Activated CD4-positive, alpha-beta T cell treated with anti-CD3 and anti-CD28 coated beads, Interleukin-2, amount 10 ng/mL, durations not matched to agents 7 days and 5 days (primary cell): ENCODE measurements at regions not wholly inside any gene's neighbourhood (a gene's known extent, or its start where the extent isn't known, plus 50 kb on each side); places are given as distances from the start of the nearest gene placed in this dataset.

Source experiments
- CTCF ChIA-PET: fragments of 350-600 bp; sonication (Branson Sonifier 250); formaldehyde crosslinking; loops from one replicate; lab custom pipeline; 2021; ENCODE audit warnings: antibody characterized with exemption; lab: Charles Lee
- POLR2A ChIA-PET: fragments of 350-600 bp; sonication (Branson Sonifier 250); formaldehyde crosslinking; loops from one replicate; lab custom pipeline; 2021; ENCODE audit warnings: antibody characterized with exemption; lab: Charles Lee
- DNase-seq: peaks from one replicate; pipeline ENCODE4 v3.0.0-alpha.2; 2020
- H3K27ac Mint-ChIP-seq: one replicate; pipeline ENCODE4 v1.8.0; 2021; ENCODE audit warnings: mild to moderate bottlenecking, moderate library complexity, mixed read lengths
- H3K27me3 Mint-ChIP-seq: one replicate; pipeline ENCODE4 v1.8.0; 2021; ENCODE audit warnings: mixed read lengths
- H3K36me3 Mint-ChIP-seq: one replicate; pipeline ENCODE4 v1.8.0; 2021; ENCODE audit warnings: low read depth, mixed read lengths
- H3K4me1 Mint-ChIP-seq: one replicate; pipeline ENCODE4 v1.8.0; 2021; ENCODE audit warnings: mixed read lengths
- H3K4me3 Mint-ChIP-seq: one replicate; pipeline ENCODE4 v1.8.0; 2021; ENCODE audit warnings: mild to moderate bottlenecking, moderate library complexity, mixed read lengths
- H3K9me3 Mint-ChIP-seq: one replicate; pipeline ENCODE4 v1.8.0; 2021; ENCODE audit warnings: mixed read lengths

DNA sequence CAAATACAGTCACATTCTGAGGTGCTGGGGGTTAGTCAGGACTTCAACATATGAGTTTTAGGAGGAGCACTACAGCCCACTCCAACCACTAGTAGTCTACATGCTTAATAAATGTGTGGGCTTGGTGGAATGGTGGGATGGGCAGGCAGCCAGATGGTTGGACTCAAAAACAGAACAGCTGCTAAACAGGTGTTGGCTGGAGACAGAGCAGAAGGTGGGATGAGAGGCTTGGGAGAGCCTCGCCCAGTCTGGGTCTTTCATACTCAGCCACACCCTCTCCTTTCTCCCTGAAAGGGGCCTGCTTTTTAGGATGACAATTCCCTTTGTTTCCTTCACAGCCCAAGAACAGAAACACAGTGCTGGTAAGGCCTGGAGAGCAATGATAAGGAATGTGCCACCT, 143.9 kb upstream of the KLHL29 start:
- ChIA-PET CTCF (no interaction called here), POLR2A (no interaction called here)
- Mint-ChIP-seq H3K27me3 (no peaks in the 10 kb centered on the region), H3K9me3 (no peaks in the 10 kb centered on the region), H3K36me3 (no peaks in the 10 kb centered on the region), H3K4me1 (no peaks in the 10 kb centered on the region), H3K4me3 (no peak overlapping the region), H3K27ac (no peak overlapping the region)
- DNase-seq, result no peak

DNA sequence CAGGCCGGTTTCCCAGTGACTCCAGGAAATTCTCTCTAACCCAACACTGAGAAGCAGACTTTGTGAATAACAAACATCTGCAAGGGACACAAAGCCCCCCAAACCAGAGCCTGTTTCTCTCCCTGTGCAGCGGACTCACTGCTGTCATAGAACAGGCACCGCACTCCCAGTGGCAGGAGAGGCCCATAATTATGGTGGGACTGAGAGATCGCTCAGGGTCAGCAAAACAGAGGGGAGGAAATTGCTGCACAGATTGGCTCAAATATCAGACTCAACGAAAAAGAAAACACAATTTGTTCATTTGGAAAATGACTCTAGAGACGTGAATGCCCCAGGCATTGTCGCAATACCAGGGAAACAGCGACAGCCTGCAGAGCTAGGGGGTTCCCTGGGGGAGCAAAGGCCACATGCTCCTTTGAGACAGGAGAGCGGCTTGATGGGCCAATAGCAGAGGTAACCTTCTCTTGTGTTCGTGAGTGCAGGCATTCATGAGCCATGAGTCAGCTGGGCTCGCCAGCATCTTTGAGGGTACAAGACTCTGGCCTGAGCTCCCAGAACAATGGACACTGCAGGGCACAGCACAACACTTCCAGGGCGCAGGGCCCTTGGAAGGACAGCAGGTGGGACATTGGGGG, 143.3 kb upstream of the KLHL29 start:
- DNase-seq, result no peak
- H3K27me3 Mint-ChIP-seq, result peaks cover under 1% of the 10 kb centered on the region
- ChIA-PET CTCF (no interaction called here), POLR2A (no interaction called here)
- no peak overlapping the region for H3K27ac Mint-ChIP-seq
- H3K9me3 Mint-ChIP-seq, result no peaks in the 10 kb centered on the region
- H3K4me3 Mint-ChIP-seq, result no peak overlapping the region
- H3K4me1 Mint-ChIP-seq, result no peaks in the 10 kb centered on the region
- no peaks in the 10 kb centered on the region for H3K36me3 Mint-ChIP-seq

DNA sequence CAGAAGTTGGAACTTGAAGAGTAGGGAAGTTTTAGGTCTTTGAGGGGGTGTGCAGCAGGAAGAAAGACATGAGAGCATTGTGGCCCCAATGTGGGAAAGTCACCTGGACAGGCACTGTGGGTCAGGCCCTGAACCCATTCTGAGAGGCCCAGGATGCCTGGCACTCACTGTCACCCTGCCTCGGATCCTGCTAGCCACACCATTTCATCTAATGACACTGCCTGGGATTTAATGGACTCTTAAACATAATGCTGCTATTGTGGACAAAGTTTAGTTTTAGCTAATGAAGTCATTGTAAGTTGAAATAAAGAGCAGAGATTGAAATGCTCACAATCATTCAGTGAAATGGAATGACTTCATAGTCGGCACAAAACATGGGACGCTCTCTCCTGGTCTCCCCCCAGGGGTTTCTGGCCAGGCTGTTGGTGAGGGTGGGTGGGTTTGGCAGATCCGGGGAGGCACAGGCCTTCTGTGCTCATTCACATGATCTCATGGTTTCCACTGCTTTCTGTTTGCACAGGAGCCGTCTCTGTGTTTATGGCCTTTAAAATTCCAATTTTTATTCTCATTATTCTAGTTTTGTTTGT, 141.8 kb upstream of the KLHL29 start:
- CTCF ChIA-PET, result no interaction called here
- Mint-ChIP-seq H3K4me1 (no peaks in the 10 kb centered on the region), H3K27ac (no peak overlapping the region), H3K36me3 (no peaks in the 10 kb centered on the region), H3K27me3 (peaks cover 4% of the 10 kb centered on the region), H3K9me3 (no peaks in the 10 kb centered on the region), H3K4me3 (no peak overlapping the region)
- DNase-seq, result no peak
- POLR2A ChIA-PET, result no interaction called here

DNA sequence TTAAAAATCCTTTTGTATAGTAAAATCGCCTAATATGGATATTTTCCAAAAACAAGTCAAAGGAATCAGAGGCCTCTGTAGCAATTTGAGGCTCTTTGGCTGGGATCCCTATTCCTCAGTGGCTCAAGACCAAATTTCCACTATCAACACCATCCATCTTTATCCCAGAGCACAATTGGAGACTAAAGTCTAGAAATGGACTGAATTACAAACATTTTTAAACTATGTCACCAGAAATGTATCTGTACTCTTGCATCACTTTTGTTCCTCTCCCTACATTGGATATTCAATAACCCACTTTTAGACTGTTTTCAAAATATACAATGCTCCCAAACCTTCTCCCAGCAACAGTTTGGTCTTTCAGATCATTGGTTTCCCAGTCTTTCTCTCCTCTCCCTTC, 140.4 kb upstream of the KLHL29 start:
- Mint-ChIP-seq H3K36me3 (no peaks in the 10 kb centered on the region), H3K27me3 (peaks cover 4% of the 10 kb centered on the region), H3K27ac (no peak overlapping the region), H3K4me1 (no peaks in the 10 kb centered on the region), H3K4me3 (no peak overlapping the region), H3K9me3 (no peaks in the 10 kb centered on the region)
- ChIA-PET CTCF (no interaction called here), POLR2A (no interaction called here)
- DNase-seq, result no peak

DNA sequence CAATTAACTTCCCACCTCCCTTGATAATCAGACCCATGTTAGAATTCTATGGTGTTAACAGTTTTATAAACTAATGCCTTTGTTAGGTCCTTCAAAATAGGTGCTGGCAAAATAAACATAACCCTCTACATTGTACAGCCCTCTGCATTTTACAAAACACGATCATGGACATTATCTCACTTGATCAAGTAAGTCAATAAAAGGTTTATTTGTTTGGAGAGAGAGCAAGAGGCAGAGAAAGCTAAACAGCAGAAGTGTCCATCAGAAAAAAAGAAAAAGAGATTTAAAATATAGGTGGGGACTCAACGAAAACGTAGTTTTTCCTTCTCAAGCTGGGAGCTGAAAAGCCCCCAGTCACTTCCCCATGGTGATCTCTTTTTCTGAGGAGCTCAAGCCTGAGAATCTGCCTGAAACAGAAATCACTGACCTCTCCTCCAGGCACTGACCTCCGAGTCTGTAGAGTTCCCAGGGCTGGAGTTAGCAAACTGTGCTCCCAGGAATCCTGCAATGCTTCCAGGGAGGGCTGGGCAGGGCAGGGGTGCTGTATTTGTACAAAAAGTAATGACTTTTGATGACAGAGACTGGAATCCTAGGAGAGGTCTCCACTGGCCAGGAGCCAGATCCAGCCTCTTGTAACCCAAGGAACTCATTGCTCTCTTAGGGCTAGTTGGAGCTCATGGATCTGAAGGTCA, 137.8 kb upstream of the KLHL29 start:
- no peak overlapping the region for H3K27ac Mint-ChIP-seq
- H3K36me3 Mint-ChIP-seq, result no peaks in the 10 kb centered on the region
- H3K4me3 Mint-ChIP-seq, result no peak overlapping the region
- ChIA-PET POLR2A (no interaction called here), CTCF (no interaction called here)
- no peak for DNase-seq
- no peaks in the 10 kb centered on the region for H3K4me1 Mint-ChIP-seq
- peaks cover 4% of the 10 kb centered on the region for H3K27me3 Mint-ChIP-seq
- H3K9me3 Mint-ChIP-seq, result no peaks in the 10 kb centered on the region

DNA sequence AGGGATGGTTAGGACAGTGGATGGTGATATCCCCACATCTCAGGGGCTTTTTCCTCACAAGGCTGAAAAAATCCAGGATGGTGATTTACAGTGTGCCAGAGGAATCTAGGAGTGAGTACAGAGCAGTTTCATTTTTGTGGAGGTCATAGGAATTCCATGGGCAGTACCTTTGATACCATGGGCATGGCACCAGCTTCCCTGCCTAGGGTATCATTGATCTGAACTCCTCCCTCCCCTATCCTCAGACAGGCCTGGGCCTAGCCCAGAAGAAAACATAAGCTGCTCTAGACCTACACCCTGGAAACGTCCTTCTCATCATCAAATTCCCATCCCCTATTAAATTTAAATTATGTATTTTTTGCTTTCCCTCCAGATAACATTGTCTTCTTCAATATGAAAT, 136.3 kb upstream of the KLHL29 start:
- Mint-ChIP-seq H3K27ac (no peak overlapping the region), H3K4me3 (no peak overlapping the region), H3K27me3 (peaks cover 6% of the 10 kb centered on the region), H3K4me1 (no peaks in the 10 kb centered on the region), H3K9me3 (no peaks in the 10 kb centered on the region), H3K36me3 (no peaks in the 10 kb centered on the region)
- CTCF ChIA-PET, result no interaction called here
- POLR2A ChIA-PET, result no interaction called here
- no peak for DNase-seq

DNA sequence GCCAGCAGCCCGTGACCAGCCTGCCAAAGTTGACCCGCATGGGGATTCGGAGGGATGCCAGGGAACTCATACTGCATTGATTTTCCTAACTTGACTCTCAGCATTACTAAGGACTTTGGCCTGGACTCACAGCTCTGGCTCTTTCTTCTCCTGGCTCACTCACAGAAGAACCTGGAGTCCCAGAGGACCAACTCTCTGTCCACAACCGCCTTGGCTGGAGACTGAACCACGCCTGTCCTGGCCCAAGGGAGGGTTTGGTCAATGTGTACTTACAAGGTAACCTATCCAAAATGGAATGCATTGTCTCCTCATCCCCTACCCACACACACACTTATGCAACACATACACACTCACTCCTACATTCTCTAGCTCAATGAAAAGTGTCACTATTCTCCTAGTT, 135.6 kb upstream of the KLHL29 start:
- ChIA-PET CTCF (no interaction called here), POLR2A (no interaction called here)
- no peaks in the 10 kb centered on the region for H3K4me1 Mint-ChIP-seq
- no peak overlapping the region for H3K27ac Mint-ChIP-seq
- H3K9me3 Mint-ChIP-seq, result no peaks in the 10 kb centered on the region
- no peak for DNase-seq
- no peaks in the 10 kb centered on the region for H3K36me3 Mint-ChIP-seq
- H3K27me3 Mint-ChIP-seq, result peaks cover 10% of the 10 kb centered on the region
- no peak overlapping the region for H3K4me3 Mint-ChIP-seq

DNA sequence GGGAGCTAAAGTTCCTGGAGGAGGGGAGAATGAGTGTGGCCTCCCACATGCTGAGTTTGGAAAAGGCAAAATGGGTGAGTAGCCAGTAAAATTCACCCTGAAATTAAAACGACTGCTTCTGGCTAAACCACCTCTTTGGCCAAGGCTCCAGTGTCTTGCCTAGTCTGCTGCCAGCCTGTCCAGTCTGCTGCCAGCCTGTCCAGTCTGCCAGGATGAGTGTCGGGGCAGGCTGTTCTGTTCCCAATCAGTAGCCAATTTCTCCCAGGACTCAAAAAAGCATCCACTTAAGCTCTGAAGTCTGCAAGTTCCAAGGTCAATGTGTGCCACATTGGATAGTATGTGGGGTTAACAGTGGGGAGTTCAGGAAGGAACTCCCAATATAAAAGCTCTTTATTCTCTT, 134.6 kb upstream of the KLHL29 start:
- H3K27ac Mint-ChIP-seq, result no peak overlapping the region
- POLR2A ChIA-PET, result no interaction called here
- H3K27me3 Mint-ChIP-seq, result peaks cover 15% of the 10 kb centered on the region

DNA sequence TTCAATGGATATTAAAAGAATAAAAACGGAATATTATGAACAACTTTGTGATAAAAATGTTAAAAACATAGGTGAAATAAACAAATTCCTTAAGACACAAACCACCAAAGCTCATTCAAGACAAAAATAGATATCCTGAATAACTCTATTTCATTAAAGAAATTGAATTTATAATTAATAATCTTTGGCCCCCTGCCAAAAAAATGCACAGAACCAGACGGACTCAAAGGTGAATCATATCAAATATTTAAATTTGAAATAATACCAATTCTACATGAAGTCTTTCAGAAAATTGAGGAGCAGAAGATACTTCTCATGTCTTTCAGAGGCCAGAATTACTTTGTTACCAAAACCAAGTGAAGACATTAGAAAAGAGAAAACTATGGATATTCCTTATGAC, 128.3 kb upstream of the KLHL29 start:
- H3K9me3 Mint-ChIP-seq, result no peaks in the 10 kb centered on the region
- CTCF ChIA-PET, result no interaction called here
- peaks cover 26% of the 10 kb centered on the region for H3K27me3 Mint-ChIP-seq
- no peaks in the 10 kb centered on the region for H3K36me3 Mint-ChIP-seq
- no peaks in the 10 kb centered on the region for H3K4me1 Mint-ChIP-seq
- H3K27ac Mint-ChIP-seq, result no peak overlapping the region
- POLR2A ChIA-PET, result no interaction called here
- no peak overlapping the region for H3K4me3 Mint-ChIP-seq
- no peak for DNase-seq

More for the DNA sequence above, 134.6 kb upstream of the KLHL29 start:
- H3K9me3 Mint-ChIP-seq, result no peaks in the 10 kb centered on the region
- no peaks in the 10 kb centered on the region for H3K36me3 Mint-ChIP-seq
- DNase-seq, result no peak
- H3K4me1 Mint-ChIP-seq, result no peaks in the 10 kb centered on the region
- CTCF ChIA-PET, result no interaction called here
- no peak overlapping the region for H3K4me3 Mint-ChIP-seq

DNA sequence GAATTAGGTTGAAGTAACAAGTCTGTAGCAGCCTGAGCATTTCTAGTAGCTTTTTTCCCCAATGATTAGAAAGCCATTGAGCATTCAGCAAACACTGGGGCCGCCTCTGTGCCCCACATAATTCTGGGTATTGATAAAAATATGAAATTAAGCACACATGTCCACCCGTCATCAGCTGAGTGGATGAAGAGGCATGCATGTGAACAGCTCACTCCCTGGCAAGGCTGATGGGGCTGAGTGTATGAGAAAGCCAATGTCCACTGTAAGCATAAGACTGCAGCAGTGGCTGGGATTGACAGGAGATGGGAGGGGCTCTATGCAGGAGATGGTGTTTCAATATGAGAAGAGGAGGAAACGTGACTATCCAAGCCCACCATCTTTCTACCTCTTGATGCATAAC, 124.4 kb upstream of the KLHL29 start:
- ChIA-PET POLR2A (no interaction called here), CTCF (no interaction called here)
- no peaks in the 10 kb centered on the region for H3K9me3 Mint-ChIP-seq
- no peak for DNase-seq
- H3K27me3 Mint-ChIP-seq, result peaks cover 20% of the 10 kb centered on the region
- H3K27ac Mint-ChIP-seq, result no peak overlapping the region
- H3K4me1 Mint-ChIP-seq, result no peaks in the 10 kb centered on the region
- H3K4me3 Mint-ChIP-seq, result no peak overlapping the region
- no peaks in the 10 kb centered on the region for H3K36me3 Mint-ChIP-seq

DNA sequence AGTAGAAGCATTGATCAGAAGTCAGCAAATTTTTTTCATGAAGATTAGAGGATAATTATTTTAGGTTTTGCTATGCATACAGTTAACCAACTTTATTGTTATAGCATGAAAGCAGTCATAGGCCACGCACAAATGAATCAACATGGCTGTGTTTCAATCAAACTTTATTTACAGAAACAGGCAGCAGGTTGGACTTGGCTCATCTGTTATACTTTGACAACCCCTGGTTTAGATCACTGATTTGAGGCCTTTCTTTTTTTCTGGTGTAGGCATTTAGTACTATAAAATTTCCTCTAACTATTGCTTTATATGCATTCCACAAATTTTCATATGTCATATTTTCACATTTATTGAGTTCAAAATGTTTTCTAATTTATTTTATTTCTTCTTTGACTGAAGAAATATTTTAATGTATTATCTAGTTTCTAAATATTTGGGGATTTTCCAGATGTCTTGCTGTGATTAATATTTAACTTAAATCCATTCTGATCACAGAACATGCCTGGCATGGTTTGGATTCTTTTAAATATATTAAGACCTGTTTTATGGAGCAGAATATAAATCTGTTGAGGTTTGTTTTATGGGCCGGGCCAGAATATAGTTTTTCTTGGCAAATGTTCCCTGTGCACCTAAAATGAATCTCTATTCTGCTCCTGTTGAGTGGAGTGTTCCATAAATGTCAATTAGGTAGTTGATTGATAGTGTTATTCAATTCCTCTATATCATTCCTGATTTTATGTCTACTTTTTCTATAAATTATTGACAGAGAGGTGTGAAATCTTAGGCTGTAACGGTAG, 116.3 kb upstream of the KLHL29 start:
- ChIA-PET CTCF (no interaction called here), POLR2A (no interaction called here)
- no peak for DNase-seq
- H3K4me3 Mint-ChIP-seq, result no peak overlapping the region
- no peak overlapping the region for H3K27ac Mint-ChIP-seq
- no peaks in the 10 kb centered on the region for H3K4me1 Mint-ChIP-seq
- no peaks in the 10 kb centered on the region for H3K9me3 Mint-ChIP-seq
- no peaks in the 10 kb centered on the region for H3K36me3 Mint-ChIP-seq
- H3K27me3 Mint-ChIP-seq, result peaks cover 17% of the 10 kb centered on the region

DNA sequence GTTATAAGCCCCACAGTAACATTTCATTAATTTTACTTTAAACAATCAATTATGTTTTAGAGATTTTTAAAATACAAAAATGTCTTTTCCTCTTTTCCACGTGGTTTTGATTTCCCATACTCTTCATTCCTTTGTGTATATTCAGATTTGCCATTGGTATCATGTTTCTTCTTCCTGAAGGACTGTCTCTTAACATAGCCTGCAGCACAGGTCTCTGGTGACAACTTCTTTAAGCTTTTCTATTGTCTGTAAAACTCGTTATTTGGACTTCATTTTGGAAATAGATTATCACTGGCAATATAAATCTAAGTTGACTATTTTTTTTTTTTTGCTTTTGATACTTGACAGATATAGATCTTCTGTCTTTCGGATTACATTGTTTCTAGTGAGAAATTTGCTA, 115.2 kb upstream of the KLHL29 start:
- Mint-ChIP-seq H3K36me3 (no peaks in the 10 kb centered on the region), H3K4me3 (no peak overlapping the region), H3K9me3 (no peaks in the 10 kb centered on the region), H3K27me3 (peaks cover 15% of the 10 kb centered on the region), H3K4me1 (no peaks in the 10 kb centered on the region), H3K27ac (no peak overlapping the region)
- ChIA-PET POLR2A (no interaction called here), CTCF (no interaction called here)
- DNase-seq, result no peak

DNA sequence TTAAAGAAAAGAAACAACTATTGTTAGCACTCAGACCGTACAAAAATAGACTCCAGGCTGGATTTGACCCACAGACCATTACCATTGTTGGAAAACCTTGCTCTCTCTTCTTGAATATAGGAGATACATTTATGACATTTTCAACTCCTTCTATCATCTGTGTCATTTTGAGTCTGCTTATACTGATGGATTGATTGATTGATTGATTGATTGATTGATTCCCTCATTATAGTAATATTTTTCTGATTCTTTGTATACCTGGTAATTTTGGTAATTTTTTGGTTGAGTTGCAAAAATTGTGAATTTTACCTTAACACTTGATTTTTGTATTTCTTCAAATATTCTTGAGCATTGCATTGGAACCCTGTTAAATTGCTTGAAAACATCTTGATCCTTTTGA, 114.2 kb upstream of the KLHL29 start:
- ChIA-PET CTCF (no interaction called here), POLR2A (no interaction called here)
- Mint-ChIP-seq H3K9me3 (no peaks in the 10 kb centered on the region), H3K27ac (no peak overlapping the region), H3K4me3 (no peak overlapping the region), H3K36me3 (no peaks in the 10 kb centered on the region), H3K27me3 (peaks cover 9% of the 10 kb centered on the region), H3K4me1 (no peaks in the 10 kb centered on the region)
- DNase-seq, result no peak
